Stomach (tissue), 4 donors: ENCODE measurements at regions not wholly inside any gene's neighbourhood (a gene's known extent, or its start where the extent isn't known, plus 50 kb on each side); places are given as distances from the start of the nearest gene placed in this dataset.

ENCODE experiments used
- CTCF ChIP-seq, 7 experiments: fragments of 450-650 bp in 4 of 7; fragments of 200-600 bp in 3 of 7; sonication (generic) in 3 of 7; IDR thresholded peaks; one replicate each; pipeline ENCODE4 v1.5.1; 2016 to 2019; ENCODE audit warnings: antibody characterized with exemption in 7 of 7, control low read depth in 2 of 7, mild to moderate bottlenecking in 1 of 7
- EP300 ChIP-seq: sonication (generic); formaldehyde crosslinking; IDR thresholded peaks from one replicate; pipeline ENCODE4 v1.6.1; 2017; ENCODE audit warnings: antibody characterized with exemption
- POLR2A ChIP-seq, 4 donors: fragments of 450-650 bp; IDR thresholded peaks; one replicate each; pipeline ENCODE4 v1.6.1; 2016; ENCODE audit warnings: antibody characterized with exemption in 4 of 4, control low read depth in 2 of 4, mild to moderate bottlenecking in 1 of 4, moderate library complexity in 1 of 4
- POLR2AphosphoS5 ChIP-seq, 3 donors: sonication (generic); formaldehyde crosslinking; IDR thresholded peaks; one replicate each; pipeline ENCODE4 v1.6.1; 2016; ENCODE audit warnings: antibody characterized with exemption in 3 of 3

- TF ChIP-seq CTCF (IDR thresholded peaks at IDR 0.05), result no peak
- TF ChIP-seq POLR2AphosphoS5 (IDR thresholded peaks at IDR 0.05), result no peak
- TF ChIP-seq EP300, result no peak
- TF ChIP-seq POLR2A (IDR thresholded peaks at IDR 0.05), result no peak
These were observed 97.3 kb upstream of the DPT start for GRCh38 chr1:168826269-168826668.
